ENCODE measurements at regions not wholly inside any gene's neighbourhood (a gene's known extent, or its start where the extent isn't known, plus 50 kb on each side); places are given as distances from the start of the nearest gene placed in this dataset.

- TF ChIP-seq POLR2A (IDR thresholded peaks at IDR 0.05) = no peak
- no peak for TF ChIP-seq CTCF (IDR thresholded peaks at IDR 0.05)
- Histone ChIP-seq H3K27me3 (no peaks in the 10 kb centered on the region), H3K27ac (no peak overlapping the region), H3K4me1 (no peaks in the 10 kb centered on the region), H3K4me3 (no peak overlapping the region), H3K9me3 (no peaks in the 10 kb centered on the region), H3K36me3 (ENCODE audit: low read depth, missing control alignments) (no peaks in the 10 kb centered on the region)
- DNase-seq = no peak
- WGBS, 2 donors = 91 to 100% methylated on average over 2 of the region's 2 CpGs
- intact Hi-C loops (cut with DNase I; ENCODE audit: low total_unique reads) = no loop called here
Measured at GRCh38 chr16:61471023-61471422, 565.2 kb downstream of the CDH8 start.

- Histone ChIP-seq H3K36me3 (ENCODE audit: low read depth, missing control alignments) (no peaks in the 10 kb centered on the region), H3K9me3 (no peaks in the 10 kb centered on the region), H3K27me3 (no peaks in the 10 kb centered on the region), H3K27ac (no peak overlapping the region), H3K4me1 (no peaks in the 10 kb centered on the region), H3K4me3 (no peak overlapping the region)
- TF ChIP-seq POLR2A (IDR thresholded peaks at IDR 0.05) (no peak), CTCF (IDR thresholded peaks at IDR 0.05) (no peak)
- WGBS, 2 donors = 75 to 87% methylated on average over 3 of the region's 3 CpGs
- DNase-seq = no peak
- intact Hi-C loops (cut with DNase I; ENCODE audit: low total_unique reads) = no loop called here
Measured at GRCh38 chr16:61465285-61465684, 571.0 kb downstream of the CDH8 start.

GRCh38 chr16:61460020-61460419, 576.2 kb downstream of the CDH8 start:
- H3K4me3 ChIP-seq = no peak overlapping the region

GRCh38 chr16:61435346-61435745, 600.9 kb downstream of the CDH8 start:
- Histone ChIP-seq H3K27ac (no peak overlapping the region), H3K9me3 (no peaks in the 10 kb centered on the region), H3K4me1 (no peaks in the 10 kb centered on the region), H3K27me3 (no peaks in the 10 kb centered on the region), H3K4me3 (no peak overlapping the region), H3K36me3 (ENCODE audit: low read depth, missing control alignments) (no peaks in the 10 kb centered on the region)
- intact Hi-C loops (cut with DNase I; ENCODE audit: low total_unique reads) = no loop called here
- 41 to 68% methylated on average over 2 of the region's 2 CpGs for WGBS, 2 donors
- no peak for TF ChIP-seq CTCF (IDR thresholded peaks at IDR 0.05)
- TF ChIP-seq POLR2A (IDR thresholded peaks at IDR 0.05) = no peak
- no peak for DNase-seq

More at GRCh38 chr16:61460020-61460419, 576.2 kb downstream of the CDH8 start:
- WGBS, 2 donors = 56 to 63% methylated on average over 3 of the region's 3 CpGs
- Histone ChIP-seq H3K9me3 (no peaks in the 10 kb centered on the region), H3K36me3 (ENCODE audit: low read depth, missing control alignments) (no peaks in the 10 kb centered on the region), H3K27ac (no peak overlapping the region), H3K27me3 (no peaks in the 10 kb centered on the region), H3K4me1 (no peaks in the 10 kb centered on the region)
- TF ChIP-seq POLR2A (IDR thresholded peaks at IDR 0.05) (no peak), CTCF (IDR thresholded peaks at IDR 0.05) (no peak)
- no peak for DNase-seq
- intact Hi-C loops (cut with DNase I; ENCODE audit: low total_unique reads) = no loop called here

GRCh38 chr16:61432421-61432820, 603.8 kb downstream of the CDH8 start:
- Histone ChIP-seq H3K27ac (no peak overlapping the region), H3K27me3 (no peaks in the 10 kb centered on the region), H3K4me1 (no peaks in the 10 kb centered on the region), H3K9me3 (no peaks in the 10 kb centered on the region), H3K4me3 (no peak overlapping the region), H3K36me3 (ENCODE audit: low read depth, missing control alignments) (no peaks in the 10 kb centered on the region)
- WGBS, 2 donors = 66 to 71% methylated on average over 4 of the region's 4 CpGs
- no peak for TF ChIP-seq POLR2A (IDR thresholded peaks at IDR 0.05)
- no peak for TF ChIP-seq CTCF (IDR thresholded peaks at IDR 0.05)
- intact Hi-C loops (cut with DNase I; ENCODE audit: low total_unique reads) = no loop called here
- DNase-seq = no peak

Data from testis (tissue), 2 donors.